ENCODE measurements at regions not wholly inside any gene's neighbourhood (a gene's known extent, or its start where the extent isn't known, plus 50 kb on each side); places are given as distances from the start of the nearest gene placed in this dataset.

GRCh38 chr1:96922181-96922580, 200.6 kb downstream of the PTBP2 start (continued):
- TF ChIP-seq ZBTB33 (IDR thresholded peaks at IDR 0.05; ENCODE audit: extremely low read depth, insufficient replicate concordance, low read length): no peak
- TF ChIP-seq ZFX (IDR thresholded peaks at IDR 0.05): no peak
- TF ChIP-seq SIN3A (IDR thresholded peaks at IDR 0.05; ENCODE audit: low read depth): no peak

- Histone ChIP-seq H3K27ac (ENCODE audit: low read depth, low read length) (no peak overlapping the region), H4K20me1 (ENCODE audit: insufficient read depth) (no peaks in the 10 kb centered on the region), H3K4me1 (ENCODE audit: control insufficient read depth in 1 of 2, insufficient read depth in 2 of 2, low read length in 2 of 2) (no peaks in the 10 kb centered on the region), H3K4me2 (ENCODE audit: low read length) (no peak overlapping the region), H3K27me3 (ENCODE audit: insufficient read depth, low read length) (no peaks in the 10 kb centered on the region), H3K79me2 (ENCODE audit: insufficient read depth, low read length) (no peaks in the 10 kb centered on the region), H3K9ac (ENCODE audit: low read length) (no peak overlapping the region), H3K36me3 (ENCODE audit: control insufficient read depth in 1 of 2, insufficient read depth in 2 of 2, low read length in 2 of 2) (no peaks in the 10 kb centered on the region), H3K9me2 (ENCODE audit: insufficient read depth) (no peaks in the 10 kb centered on the region), H3K9me3 (ENCODE audit: control insufficient read depth in 1 of 2, insufficient read depth in 1 of 2, low read depth in 1 of 2, low read length in 2 of 2) (0 out of 4 replicates have a peak, but pooled peaks cover 0 to 6% of the 10 kb centered on the region in 2 experiments), H3K4me3 (replicated peaks in 1 of 2; ENCODE audit: low read depth in 1 of 2, low read length in 2 of 2) (no peak overlapping the region), H2AFZ (ENCODE audit: low read depth, low read length, poor library complexity, severe bottlenecking) (no peak overlapping the region)
- no TSS peak for BruUV-seq (replicated peaks)
- no peak for ATAC-seq
- TF ChIP-seq EZH2phosphoT487 (IDR thresholded peaks at IDR 0.05; ENCODE audit: borderline replicate concordance) (no peak), TCF7L2 (IDR thresholded peaks at IDR 0.05; ENCODE audit: borderline replicate concordance, extremely low read depth, insufficient read depth, insufficient read length) (no peak), ZFX (IDR thresholded peaks at IDR 0.05) (no peak), POLR2AphosphoS5 (IDR thresholded peaks at IDR 0.05; ENCODE audit: low read depth, low read length) (no peak), SRF (IDR thresholded peaks at IDR 0.05; ENCODE audit: low read depth) (no peak), ELF1 (IDR thresholded peaks at IDR 0.05; ENCODE audit: borderline replicate concordance, low read depth) (no peak), CBX3 (IDR thresholded peaks at IDR 0.05; ENCODE audit: low read depth) (no peak)
- ChIA-PET POLR2A (no interaction called here), RAD21 (ENCODE audit: low non-redundant PET in 1 of 2, low total read pairs in 2 of 2, uncharacterized antibody in 2 of 2, unreplicated experiment in 2 of 2) (no interaction called here), CTCF (no interaction called here)
- intact Hi-C loops (cut with micrococcal nuclease): no loop called here
- no peak for DNase-seq (ENCODE audit: low read depth, low spot score)
Observed at GRCh38 chr1:96923753-96924152, 202.2 kb downstream of the PTBP2 start.

Data from HCT116 (cell line).